ENCODE measurements at regions not wholly inside any gene's neighbourhood (a gene's known extent, or its start where the extent isn't known, plus 50 kb on each side); places are given as distances from the start of the nearest gene placed in this dataset.

DNA sequence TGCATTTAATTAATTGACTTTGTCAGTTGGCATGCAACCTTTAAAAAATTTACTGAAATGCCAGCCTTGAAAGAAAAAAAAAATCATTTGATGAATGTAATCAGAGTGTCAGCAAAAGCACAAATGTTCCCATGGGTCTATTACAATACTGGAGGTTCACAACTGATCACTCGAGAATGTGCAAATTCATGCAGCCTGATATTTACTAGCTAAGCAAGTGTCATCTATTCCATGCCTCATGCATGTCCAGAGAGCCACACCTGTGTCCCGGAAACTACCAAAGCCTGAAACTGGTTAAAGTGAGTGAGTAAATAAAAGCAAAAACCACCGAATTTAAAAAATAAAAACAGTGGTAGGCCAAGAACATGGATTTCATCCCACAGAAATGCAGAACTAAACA lies 415.3 kb upstream of the ID2 start:
- Histone ChIP-seq H3K4me1 (replicated peaks in 1 of 2) (no peaks in the 10 kb centered on the region), H3K27me3 (no peaks in the 10 kb centered on the region), H3K9me3 (replicated peaks in 1 of 3) (no peaks in the 10 kb centered on the region), H3K27ac (no peak overlapping the region), H3K36me3 (replicated peaks in 1 of 2) (no peaks in the 10 kb centered on the region), H3K4me3 (no peak overlapping the region)
- 80 to 88% (median 83%) methylated on average over 3 of the region's 3 CpGs for WGBS, 4 donors
- intact Hi-C loops (cut with DNase I), result no loop called here
- TF ChIP-seq, protein P1, sequence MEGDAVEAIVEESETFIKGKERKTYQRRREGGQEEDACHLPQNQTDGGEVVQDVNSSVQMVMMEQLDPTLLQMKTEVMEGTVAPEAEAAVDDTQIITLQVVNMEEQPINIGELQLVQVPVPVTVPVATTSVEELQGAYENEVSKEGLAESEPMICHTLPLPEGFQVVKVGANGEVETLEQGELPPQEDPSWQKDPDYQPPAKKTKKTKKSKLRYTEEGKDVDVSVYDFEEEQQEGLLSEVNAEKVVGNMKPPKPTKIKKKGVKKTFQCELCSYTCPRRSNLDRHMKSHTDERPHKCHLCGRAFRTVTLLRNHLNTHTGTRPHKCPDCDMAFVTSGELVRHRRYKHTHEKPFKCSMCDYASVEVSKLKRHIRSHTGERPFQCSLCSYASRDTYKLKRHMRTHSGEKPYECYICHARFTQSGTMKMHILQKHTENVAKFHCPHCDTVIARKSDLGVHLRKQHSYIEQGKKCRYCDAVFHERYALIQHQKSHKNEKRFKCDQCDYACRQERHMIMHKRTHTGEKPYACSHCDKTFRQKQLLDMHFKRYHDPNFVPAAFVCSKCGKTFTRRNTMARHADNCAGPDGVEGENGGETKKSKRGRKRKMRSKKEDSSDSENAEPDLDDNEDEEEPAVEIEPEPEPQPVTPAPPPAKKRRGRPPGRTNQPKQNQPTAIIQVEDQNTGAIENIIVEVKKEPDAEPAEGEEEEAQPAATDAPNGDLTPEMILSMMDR (IDR thresholded peaks at IDR 0.05), result no peak
- TF ChIP-seq POLR2A (IDR thresholded peaks at IDR 0.05), result no peak
- no peak for DNase-seq

DNA sequence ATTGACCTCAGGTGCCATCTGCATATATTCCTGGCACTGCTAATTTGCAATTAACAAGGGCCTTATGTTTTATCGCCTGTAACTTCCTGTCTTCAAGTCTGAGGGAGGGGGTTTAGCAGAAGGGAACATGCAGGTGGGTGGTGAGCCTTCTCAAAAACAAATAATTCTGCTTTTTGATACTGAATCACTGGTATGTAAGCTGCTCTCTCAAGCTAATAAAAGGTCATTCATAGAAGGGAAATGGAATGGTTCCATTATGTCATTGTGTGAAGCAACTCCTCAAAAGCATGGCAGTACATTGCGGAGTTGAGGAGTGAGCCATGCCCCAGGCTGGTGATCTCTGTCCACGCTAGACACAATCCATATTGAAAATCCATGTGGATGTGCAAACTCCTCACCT lies 414.8 kb upstream of the ID2 start:
- TF ChIP-seq, protein P1 (IDR thresholded peaks at IDR 0.05), result no peak
- TF ChIP-seq POLR2A (IDR thresholded peaks at IDR 0.05), result no peak
- no peaks in the 10 kb centered on the region for H3K36me3 ChIP-seq (replicated peaks in 1 of 2)
- intact Hi-C loops (cut with DNase I), result no loop called here
- no peaks in the 10 kb centered on the region for H3K9me3 ChIP-seq (replicated peaks in 1 of 3)
- no peak overlapping the region for H3K27ac ChIP-seq
- no peaks in the 10 kb centered on the region for H3K27me3 ChIP-seq
- no peak for DNase-seq
- no peaks in the 10 kb centered on the region for H3K4me1 ChIP-seq (replicated peaks in 1 of 2)
- WGBS, 4 donors, result 87 to 98% (median 94%) methylated on average over 3 of the region's 3 CpGs
- no peak overlapping the region for H3K4me3 ChIP-seq

DNA sequence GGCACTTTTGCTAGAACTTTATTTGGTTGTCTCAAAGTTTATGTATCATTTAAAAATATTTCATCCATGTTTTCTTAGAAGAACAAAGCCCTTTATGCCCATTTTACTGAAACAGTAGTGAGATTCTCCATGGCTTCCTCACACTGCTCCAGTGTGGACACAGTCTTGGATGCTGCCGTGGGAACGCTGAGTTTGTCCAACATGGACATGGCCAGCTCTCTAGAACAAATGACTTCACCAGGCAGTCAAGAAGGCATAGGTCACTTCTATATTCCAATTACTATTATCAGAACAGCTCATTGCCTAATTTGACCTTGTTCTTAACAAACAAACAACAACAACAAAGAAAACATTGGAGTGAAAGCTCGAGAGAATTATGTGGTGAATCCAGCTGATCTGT lies 414.1 kb upstream of the ID2 start:
- no peak for DNase-seq
- Histone ChIP-seq H3K36me3 (replicated peaks in 1 of 2) (no peaks in the 10 kb centered on the region), H3K4me1 (replicated peaks in 1 of 2) (no peaks in the 10 kb centered on the region), H3K9me3 (replicated peaks in 1 of 3) (no peaks in the 10 kb centered on the region), H3K27ac (no peak overlapping the region), H3K4me3 (no peak overlapping the region), H3K27me3 (no peaks in the 10 kb centered on the region)
- no peak for TF ChIP-seq POLR2A (IDR thresholded peaks at IDR 0.05)
- TF ChIP-seq, protein P1 (IDR thresholded peaks at IDR 0.05), result no peak
- intact Hi-C loops (cut with DNase I), result no loop called here
- 84 to 87% (median 86%) methylated on average over 3 of the region's 3 CpGs for WGBS, 4 donors

DNA sequence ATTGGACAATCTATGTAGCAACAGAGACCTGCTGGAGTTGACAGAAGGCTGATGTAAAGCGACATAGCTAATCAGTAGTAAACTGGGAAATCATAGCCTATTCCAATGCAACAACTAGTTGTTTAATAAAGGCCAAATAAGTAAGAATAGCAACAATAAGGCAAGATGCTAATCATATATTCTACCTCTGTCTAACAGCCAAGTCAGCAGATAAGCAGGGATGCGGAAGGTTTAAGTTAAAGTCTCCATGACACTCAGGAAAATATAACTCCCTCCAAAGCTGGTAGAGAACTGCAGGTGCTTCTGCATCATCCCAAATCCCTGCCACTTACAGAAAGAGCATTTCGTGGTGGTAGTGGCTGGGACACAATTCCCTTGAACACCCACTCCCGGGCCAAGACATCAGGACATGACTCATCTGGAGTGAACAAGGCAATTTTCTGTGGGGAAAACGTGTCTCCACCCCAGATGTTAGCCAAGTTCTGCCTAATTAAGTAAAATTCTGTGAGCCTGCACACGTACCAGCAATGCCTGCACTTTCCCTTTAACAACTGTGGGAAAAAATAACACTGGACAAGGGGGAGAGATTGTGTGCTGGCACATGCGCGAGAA lies 413.6 kb upstream of the ID2 start:
- TF ChIP-seq, protein P1 (IDR thresholded peaks at IDR 0.05), result no peak
- no peak for TF ChIP-seq POLR2A (IDR thresholded peaks at IDR 0.05)
- DNase-seq, result peak in 1 of 7 donors; percentile 21
- Histone ChIP-seq H3K4me3 (no peak overlapping the region), H3K4me1 (replicated peaks in 1 of 2) (no peaks in the 10 kb centered on the region), H3K9me3 (replicated peaks in 1 of 3) (no peaks in the 10 kb centered on the region), H3K36me3 (replicated peaks in 1 of 2) (no peaks in the 10 kb centered on the region), H3K27ac (no peak overlapping the region), H3K27me3 (no peaks in the 10 kb centered on the region)
- intact Hi-C loops (cut with DNase I), result no loop called here
- WGBS, 4 donors, result 51 to 69% (median 64%) methylated on average over 8 of the region's 8 CpGs

All from adrenal gland (tissue), 9 donors.